GM12865 (cell line): ENCODE measurements at regions not wholly inside any gene's neighbourhood (a gene's known extent, or its start where the extent isn't known, plus 50 kb on each side); places are given as distances from the start of the nearest gene placed in this dataset.

Experiments
- DNase-seq: peaks from one replicate; pipeline ENCODE4 v3.0.0; 2010; ENCODE audit warnings: low read depth
- H3K4me3 ChIP-seq: 2 replicates; pipeline ENCODE4 v1.5.1; 2011; ENCODE audit warnings: mild to moderate bottlenecking, low read depth, low read length, control low read depth
- TF ChIP-seq, protein P1 (sequence below): IDR thresholded peaks from 2 replicates; pipeline ENCODE4 v1.5.1; 2011; ENCODE audit warnings: low read length, control low read depth, low read depth, inconsistent platforms; ENCODE audit not compliant: insufficient read depth; ENCODE audit errors: missing control alignments

DNA sequence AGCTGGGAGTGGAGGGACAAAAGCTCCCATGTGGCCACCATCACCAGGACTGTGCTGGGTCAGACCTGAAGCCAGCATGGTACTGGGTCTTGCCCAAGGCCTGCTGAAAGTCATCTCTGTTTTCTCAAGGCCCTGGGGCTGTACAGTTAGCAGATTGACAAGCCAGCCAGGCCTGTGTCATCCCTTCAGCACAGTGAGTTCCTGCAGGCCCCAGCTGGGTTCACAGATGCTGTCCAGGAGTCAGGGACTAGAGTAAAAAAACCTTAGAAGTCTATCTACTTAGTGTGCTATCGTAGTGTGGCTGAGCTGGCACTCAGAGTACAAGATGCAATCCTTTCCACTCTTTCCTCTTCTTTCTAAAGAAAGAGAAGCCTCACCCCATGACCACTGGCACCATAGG lies 246.0 kb upstream of the NAALADL2 start:
- H3K4me3 ChIP-seq: no peak overlapping the region

DNA sequence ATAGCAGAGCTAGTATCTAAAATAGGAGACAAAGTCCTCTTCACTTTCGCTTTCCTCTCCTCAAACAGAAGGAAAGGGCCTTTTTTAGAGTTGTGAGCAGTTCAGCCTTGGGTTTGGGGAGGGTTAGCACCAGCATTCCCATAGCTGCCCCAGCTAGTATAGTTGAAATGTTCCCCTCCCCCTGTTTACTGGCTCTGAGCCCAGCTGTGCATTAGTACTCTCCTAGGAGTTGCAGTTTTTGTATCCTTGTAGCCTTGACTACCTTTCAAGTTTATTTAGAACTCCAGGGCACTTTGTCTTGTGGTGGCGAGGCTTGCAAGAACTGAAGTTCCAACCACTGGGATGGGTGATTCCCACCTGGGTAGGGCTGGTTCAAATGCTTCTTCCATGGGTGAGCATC lies 245.1 kb upstream of the NAALADL2 start:
- no peak for DNase-seq
- no peak overlapping the region for H3K4me3 ChIP-seq
- TF ChIP-seq, protein P1, sequence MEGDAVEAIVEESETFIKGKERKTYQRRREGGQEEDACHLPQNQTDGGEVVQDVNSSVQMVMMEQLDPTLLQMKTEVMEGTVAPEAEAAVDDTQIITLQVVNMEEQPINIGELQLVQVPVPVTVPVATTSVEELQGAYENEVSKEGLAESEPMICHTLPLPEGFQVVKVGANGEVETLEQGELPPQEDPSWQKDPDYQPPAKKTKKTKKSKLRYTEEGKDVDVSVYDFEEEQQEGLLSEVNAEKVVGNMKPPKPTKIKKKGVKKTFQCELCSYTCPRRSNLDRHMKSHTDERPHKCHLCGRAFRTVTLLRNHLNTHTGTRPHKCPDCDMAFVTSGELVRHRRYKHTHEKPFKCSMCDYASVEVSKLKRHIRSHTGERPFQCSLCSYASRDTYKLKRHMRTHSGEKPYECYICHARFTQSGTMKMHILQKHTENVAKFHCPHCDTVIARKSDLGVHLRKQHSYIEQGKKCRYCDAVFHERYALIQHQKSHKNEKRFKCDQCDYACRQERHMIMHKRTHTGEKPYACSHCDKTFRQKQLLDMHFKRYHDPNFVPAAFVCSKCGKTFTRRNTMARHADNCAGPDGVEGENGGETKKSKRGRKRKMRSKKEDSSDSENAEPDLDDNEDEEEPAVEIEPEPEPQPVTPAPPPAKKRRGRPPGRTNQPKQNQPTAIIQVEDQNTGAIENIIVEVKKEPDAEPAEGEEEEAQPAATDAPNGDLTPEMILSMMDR: no peak

More for the DNA sequence above, 246.0 kb upstream of the NAALADL2 start:
- no peak for DNase-seq
- TF ChIP-seq, protein P1: no peak

DNA sequence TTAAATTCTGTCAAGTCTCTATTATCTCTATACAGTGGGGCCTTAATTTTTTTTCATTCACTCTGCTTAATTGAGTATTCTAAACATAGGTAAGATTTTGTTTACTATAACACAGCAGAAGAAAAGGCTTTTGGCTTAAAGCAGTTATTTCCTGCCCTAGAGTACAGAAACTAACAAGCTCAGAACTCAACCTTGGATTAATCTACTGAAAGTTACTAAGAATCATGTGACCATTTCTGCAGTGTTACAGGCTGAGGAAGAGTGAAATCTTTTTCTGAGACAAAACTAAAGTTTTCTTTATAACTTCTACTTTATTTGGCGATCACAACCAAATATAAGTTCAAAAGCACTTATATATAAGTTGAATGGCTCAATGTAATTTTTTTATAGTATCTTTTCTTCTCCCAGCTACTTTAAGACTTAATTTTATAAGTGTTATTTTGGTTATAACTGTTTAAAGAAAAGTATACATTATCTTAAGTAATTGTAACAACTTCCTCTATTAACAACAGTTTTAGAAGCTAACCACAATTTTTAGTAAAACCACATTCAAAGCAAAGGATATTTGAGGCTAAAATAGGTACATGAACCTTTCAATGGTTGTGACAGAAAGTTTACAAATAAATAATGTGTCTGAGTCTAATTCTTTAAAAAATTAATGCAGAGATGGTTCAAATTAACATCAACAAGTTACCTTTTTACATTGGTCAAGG lies 240.6 kb upstream of the NAALADL2 start:
- no peak for DNase-seq
- no peak overlapping the region for H3K4me3 ChIP-seq
- TF ChIP-seq, protein P1: no peak

DNA sequence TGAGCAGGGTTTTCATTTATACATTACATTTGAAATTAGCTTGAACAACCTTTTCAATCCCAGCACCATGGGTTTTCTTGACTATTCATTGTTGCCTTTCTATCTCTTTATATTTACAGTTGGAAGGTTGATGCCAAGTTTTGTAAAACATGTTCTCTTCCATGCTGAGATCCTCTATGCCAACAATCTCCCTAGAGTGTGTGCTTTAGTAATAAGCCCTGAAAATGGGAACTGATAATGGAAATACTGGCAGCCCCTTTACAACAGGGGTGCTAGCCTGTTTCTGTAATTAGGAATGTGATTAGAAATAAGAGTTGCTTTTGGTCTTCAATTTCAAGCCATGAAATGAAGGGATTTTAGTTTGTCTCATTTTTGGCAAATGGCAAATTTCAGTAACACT lies 239.9 kb upstream of the NAALADL2 start:
- TF ChIP-seq, protein P1: no peak
- no peak overlapping the region for H3K4me3 ChIP-seq
- no peak for DNase-seq

DNA sequence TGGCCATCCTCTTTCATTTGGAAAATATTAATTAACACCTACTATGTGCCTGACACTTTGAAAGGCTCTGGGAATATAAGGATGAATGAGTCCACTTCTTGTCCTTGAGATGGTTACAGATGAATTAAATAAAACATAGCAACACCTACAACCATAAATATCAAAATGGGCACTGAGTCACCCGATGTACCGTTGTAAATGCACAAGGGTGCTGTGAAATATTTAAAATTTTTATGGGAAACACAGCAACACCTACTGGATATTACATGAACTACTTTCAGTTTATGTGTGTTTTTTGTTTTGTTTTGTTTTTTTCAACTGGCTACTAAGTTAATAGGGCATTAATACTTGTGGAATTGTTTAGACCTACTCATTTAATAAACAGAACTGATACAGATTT lies 239.0 kb upstream of the NAALADL2 start:
- no peak for DNase-seq
- TF ChIP-seq, protein P1: no peak
- no peak overlapping the region for H3K4me3 ChIP-seq

DNA sequence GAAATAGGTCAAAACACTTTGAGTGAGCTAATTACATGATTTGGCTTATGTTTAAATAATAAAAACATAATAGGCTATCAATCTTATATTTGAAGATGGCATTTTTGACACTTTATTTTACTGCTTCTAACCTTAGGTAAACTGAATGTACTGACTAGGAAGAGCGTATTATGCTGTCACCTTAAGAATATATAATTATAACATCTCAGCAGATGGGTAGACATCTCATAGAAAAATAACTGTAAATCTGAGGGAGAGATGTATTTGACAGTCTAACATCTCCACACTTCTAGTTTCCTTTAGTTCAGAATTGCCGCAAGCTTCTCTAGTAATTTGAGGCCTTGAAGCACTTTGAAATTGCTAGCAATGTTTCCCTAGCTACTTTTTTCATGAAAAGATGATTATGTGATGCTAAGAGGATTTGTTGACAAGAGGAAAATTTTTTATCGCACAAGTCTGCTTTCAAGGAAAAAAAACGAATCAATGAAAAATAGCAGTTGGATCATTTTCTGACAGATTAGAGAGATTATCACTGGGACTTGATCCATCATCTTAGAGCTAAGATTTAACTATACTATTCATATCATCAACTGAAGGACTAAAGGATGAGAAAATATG lies 238.2 kb upstream of the NAALADL2 start:
- TF ChIP-seq, protein P1: no peak
- no peak for DNase-seq
- H3K4me3 ChIP-seq: no peak overlapping the region
